ENCODE measurements at regions not wholly inside any gene's neighbourhood (a gene's known extent, or its start where the extent isn't known, plus 50 kb on each side); places are given as distances from the start of the nearest gene placed in this dataset.

GRCh38 chr6:43951063-43951755 lies 176.0 kb downstream of the MRPL14 start (continued):
- peak; percentile 56 for TF ChIP-seq MYNN (IDR thresholded peaks at IDR 0.05)
- TF ChIP-seq MYNN (CRISPR knock-in tag; IDR thresholded peaks at IDR 0.05), result no peak
- TF ChIP-seq ZNF766 (CRISPR knock-in tag; conservative IDR thresholded peaks at IDR 0.05), result peak; percentile 65; the same call in 1 of the 2 replicates
- TF ChIP-seq STAT6 (CRISPR knock-in tag; IDR thresholded peaks at IDR 0.05), result no peak
- TF ChIP-seq ZNF609 (CRISPR knock-in tag; IDR thresholded peaks at IDR 0.05; ENCODE audit: borderline replicate concordance), result no peak
- TF ChIP-seq NR0B1 (IDR thresholded peaks at IDR 0.05; ENCODE audit: partially characterized antibody), result no peak
- TF ChIP-seq ATF3 (IDR thresholded peaks at IDR 0.05), result no peak
- TF ChIP-seq ATF3 (CRISPR knock-in tag; conservative IDR thresholded peaks at IDR 0.05), result no peak
- no peak for TF ChIP-seq ZKSCAN1 (IDR thresholded peaks at IDR 0.05; ENCODE audit: low read depth, low read length)
- TF ChIP-seq SMARCB1 (IDR thresholded peaks at IDR 0.05; ENCODE audit: insufficient read length, low read depth), result no peak
- no peak for TF ChIP-seq CBX2 (IDR thresholded peaks at IDR 0.05; ENCODE audit: insufficient read depth, low read length, poor library complexity, severe bottlenecking)
- TF ChIP-seq POLR2A (conservative IDR thresholded peaks at IDR 0.05), result no peak
- TF ChIP-seq POLR2AphosphoS2 (IDR thresholded peaks at IDR 0.05; ENCODE audit: low read length), result no peak
- TF ChIP-seq ZNF518B (CRISPR knock-in tag; IDR thresholded peaks at IDR 0.05), result no peak
- TF ChIP-seq ZNF311 (CRISPR knock-in tag; IDR thresholded peaks at IDR 0.05), result no peak

Measured in K562 (cell line).